ENCODE measurements at regions not wholly inside any gene's neighbourhood (a gene's known extent, or its start where the extent isn't known, plus 50 kb on each side); places are given as distances from the start of the nearest gene placed in this dataset.

GRCh38 chr1:38336301-38336923, 289.8 kb upstream of the POU3F1 start:
- no peak overlapping the region for H3K4me3 ChIP-seq (ENCODE audit: low read depth, low read length)
- CTCF ChIA-PET = no interaction called here
- POLR2A ChIA-PET = no interaction called here
- no peak for TF ChIP-seq CTCF (IDR thresholded peaks at IDR 0.05; ENCODE audit: insufficient read depth, low read length, missing control alignments)
- no peak for DNase-seq (ENCODE audit: low read depth, low spot score)

- CTCF ChIA-PET = no interaction called here
- DNase-seq (ENCODE audit: low read depth, low spot score) = no peak
- POLR2A ChIA-PET = no interaction called here
- no peak overlapping the region for H3K4me3 ChIP-seq (ENCODE audit: low read depth, low read length)
- no peak for TF ChIP-seq CTCF (IDR thresholded peaks at IDR 0.05; ENCODE audit: insufficient read depth, low read length, missing control alignments)
Observed at GRCh38 chr1:38334930-38335592, 288.5 kb upstream of the POU3F1 start.

- POLR2A ChIA-PET = no interaction called here
- no peak overlapping the region for H3K4me3 ChIP-seq (ENCODE audit: low read depth, low read length)
- CTCF ChIA-PET = no interaction called here
- TF ChIP-seq CTCF (IDR thresholded peaks at IDR 0.05; ENCODE audit: insufficient read depth, low read length, missing control alignments) = no peak
- DNase-seq (ENCODE audit: low read depth, low spot score) = no peak
Observed at GRCh38 chr1:38332649-38333310, 286.2 kb upstream of the POU3F1 start.

GRCh38 chr1:38331496-38332210, 285.1 kb upstream of the POU3F1 start:
- no peak overlapping the region for H3K4me3 ChIP-seq (ENCODE audit: low read depth, low read length)
- no peak for TF ChIP-seq CTCF (IDR thresholded peaks at IDR 0.05; ENCODE audit: insufficient read depth, low read length, missing control alignments)
- DNase-seq (ENCODE audit: low read depth, low spot score) = no peak
- CTCF ChIA-PET = no interaction called here
- POLR2A ChIA-PET = no interaction called here

- TF ChIP-seq CTCF (IDR thresholded peaks at IDR 0.05; ENCODE audit: insufficient read depth, low read length, missing control alignments) = no peak
- no peak for DNase-seq (ENCODE audit: low read depth, low spot score)
- POLR2A ChIA-PET = no interaction called here
- CTCF ChIA-PET = no interaction called here
- H3K4me3 ChIP-seq (ENCODE audit: low read depth, low read length) = no peak overlapping the region
Observed at GRCh38 chr1:38330799-38331198, 284.2 kb upstream of the POU3F1 start.

- ChIA-PET POLR2A (no interaction called here), CTCF (no interaction called here)
- no peak for DNase-seq (ENCODE audit: low read depth, low spot score)
- TF ChIP-seq CTCF (IDR thresholded peaks at IDR 0.05; ENCODE audit: insufficient read depth, low read length, missing control alignments) = no peak
- H3K4me3 ChIP-seq (ENCODE audit: low read depth, low read length) = no peak overlapping the region
Observed at GRCh38 chr1:38329644-38330043, 283.1 kb upstream of the POU3F1 start.
